Common myeloid progenitor, CD34-positive (primary cell): ENCODE measurements at regions not wholly inside any gene's neighbourhood (a gene's known extent, or its start where the extent isn't known, plus 50 kb on each side); places are given as distances from the start of the nearest gene placed in this dataset.

Source experiments
- CTCF ChIA-PET: fragments of 350-600 bp; sonication (Branson Sonifier 250); formaldehyde crosslinking; loops from one replicate; lab custom pipeline; 2021; ENCODE audit warnings: antibody characterized with exemption; lab: Charles Lee
- POLR2A ChIA-PET: fragments of 350-600 bp; sonication (Branson Sonifier 250); formaldehyde crosslinking; loops from one replicate; lab custom pipeline; 2021; ENCODE audit warnings: antibody characterized with exemption; lab: Charles Lee
- DNase-seq, 3 donors: peaks; one replicate each; pipeline versions ENCODE4 v3.0.0 to v3.0.0-alpha.2; 2013
- H3K27ac ChIP-seq, 2 experiments: 1 replicate in 1 of 2; 2 replicates in 1 of 2; pipeline ENCODE4 v1.7.0; 2013; ENCODE audit warnings: inconsistent platforms in 2 of 2, low read length in 2 of 2, mild to moderate bottlenecking in 2 of 2, low read depth in 1 of 2, moderate library complexity in 1 of 2; ENCODE audit not compliant: severe bottlenecking in 2 of 2, insufficient read depth in 1 of 2, poor library complexity in 1 of 2
- H3K27me3 ChIP-seq, 5 experiments: replicated peaks in 2 of 5; 1 replicate in 3 of 5; 2 replicates in 2 of 5; pipeline versions ENCODE4 v1.6.1 to v1.7.0; 2013; ENCODE audit warnings: low read length in 4 of 5, mild to moderate bottlenecking in 2 of 5, moderate library complexity in 2 of 5, inconsistent platforms in 1 of 5; ENCODE audit not compliant: insufficient read depth in 5 of 5, control insufficient read depth in 4 of 5
- H3K36me3 ChIP-seq, 4 experiments: 1 replicate in 2 of 4; 2 replicates in 2 of 4; pipeline versions ENCODE4 v1.6.1 to v1.7.0; 2013; ENCODE audit warnings: low read length in 3 of 4, control low read depth in 1 of 4, mild to moderate bottlenecking in 1 of 4; ENCODE audit not compliant: control insufficient read depth in 4 of 4, insufficient read depth in 4 of 4
- H3K4me1 ChIP-seq, 4 experiments: 1 replicate in 3 of 4; 2 replicates in 1 of 4; pipeline versions ENCODE4 v1.6.1 to v1.7.1; 2013; ENCODE audit warnings: low read length in 3 of 4, mild to moderate bottlenecking in 3 of 4, control low read depth in 1 of 4, inconsistent platforms in 1 of 4, moderate library complexity in 1 of 4; ENCODE audit not compliant: control insufficient read depth in 4 of 4, insufficient read depth in 4 of 4; ENCODE audit errors: control extremely low read depth in 1 of 4
- H3K4me3 ChIP-seq, 7 experiments: 1 replicate in 4 of 7; 2 replicates in 3 of 7; pipeline versions ENCODE4 v1.5.1 to v1.7.0; 2013; ENCODE audit warnings: mild to moderate bottlenecking in 7 of 7, low read length in 6 of 7, moderate library complexity in 6 of 7, inconsistent platforms in 2 of 7, low read depth in 2 of 7, control low read depth in 1 of 7; ENCODE audit not compliant: insufficient read depth in 4 of 7, control insufficient read depth in 1 of 7; ENCODE audit errors: extremely low read depth in 1 of 7
- H3K9me3 ChIP-seq, 5 experiments: 1 replicate in 4 of 5; 2 replicates in 1 of 5; pipeline versions ENCODE4 v1.6.1 to v1.7.1; 2013; ENCODE audit warnings: low read length in 4 of 5, mild to moderate bottlenecking in 2 of 5, inconsistent platforms in 1 of 5, low read depth in 1 of 5, moderate library complexity in 1 of 5; ENCODE audit not compliant: control insufficient read depth in 4 of 5, insufficient read depth in 2 of 5; ENCODE audit errors: control extremely low read depth in 1 of 5
- WGBS: methylation state at CpG from one replicate; pipeline ENCODE4 v1.1.5; 2013; ENCODE audit not compliant: insufficient coverage; 5-methylcytosine and 5-hydroxymethylcytosine counted together

DNA sequence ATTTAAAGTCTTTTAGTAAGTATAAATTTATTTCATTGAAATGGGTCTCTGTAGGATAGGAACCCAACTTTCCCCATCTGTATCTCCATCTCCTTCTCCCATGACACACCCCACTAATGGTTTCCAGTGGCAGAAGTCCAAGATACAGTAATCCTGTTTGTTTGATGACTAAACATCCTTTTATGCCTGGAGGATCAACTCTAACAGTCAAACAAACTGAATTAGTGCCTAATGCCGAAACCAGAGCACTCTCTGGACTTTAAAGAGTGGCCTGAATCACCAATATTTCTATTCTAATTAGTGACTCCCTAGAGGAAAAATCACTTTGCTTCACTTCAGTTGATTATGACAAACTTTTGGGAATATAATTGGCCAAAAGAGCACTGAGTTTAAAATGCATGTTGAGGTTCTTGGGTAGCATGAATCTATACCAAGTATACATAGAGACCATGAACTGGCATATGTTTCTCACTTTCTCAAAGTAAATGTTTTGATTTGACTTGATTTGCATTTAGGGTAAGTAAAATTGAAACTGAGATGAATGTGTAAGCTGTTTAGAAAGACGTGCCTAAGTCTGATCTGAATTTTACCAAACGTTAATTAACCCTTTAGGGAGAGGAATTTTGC, 776.4 kb upstream of the NRSN1 start:
- 73% methylated on average over 2 of the region's 3 CpGs for WGBS
- Histone ChIP-seq H3K36me3 (no peaks in the 10 kb centered on the region), H3K27ac (no peak overlapping the region), H3K4me1 (no peaks in the 10 kb centered on the region), H3K9me3 (no peaks in the 10 kb centered on the region), H3K27me3 (no peaks in the 10 kb centered on the region), H3K4me3 (no peak overlapping the region)
- ChIA-PET POLR2A (no interaction called here), CTCF (no interaction called here)
- no peak for DNase-seq

DNA sequence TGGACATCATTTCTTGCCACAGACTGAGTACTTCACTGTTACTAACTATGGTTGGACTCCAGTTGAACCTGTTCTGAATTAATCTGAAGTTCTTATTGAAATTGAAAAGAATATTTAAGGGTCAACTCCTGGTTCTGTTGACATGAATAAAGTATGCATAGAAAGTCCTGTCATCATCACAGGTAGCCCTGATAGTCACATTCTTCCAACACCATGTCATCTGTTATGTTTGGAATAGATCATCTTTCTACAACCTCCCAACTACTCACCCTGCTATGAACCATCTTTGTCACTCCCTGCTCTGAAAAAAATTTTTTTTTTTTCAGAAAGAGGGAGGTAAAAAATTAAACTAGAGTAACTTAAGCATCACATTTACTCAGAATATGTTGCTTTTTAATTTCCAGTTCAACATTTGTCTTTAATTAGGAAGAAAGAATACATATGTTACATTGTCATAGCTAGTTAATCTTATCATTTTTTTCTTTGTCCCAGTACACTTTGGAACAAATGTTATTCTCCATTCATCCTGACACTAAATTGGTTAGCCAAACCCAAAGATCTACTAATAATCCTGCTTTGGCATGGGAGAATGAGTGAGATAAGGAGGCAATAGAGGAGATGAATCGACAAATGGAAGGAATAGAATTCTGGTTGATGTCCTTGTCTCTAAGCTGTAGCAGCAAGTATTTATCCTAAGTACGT, 775.1 kb upstream of the NRSN1 start:
- Histone ChIP-seq H3K27ac (no peak overlapping the region), H3K9me3 (no peaks in the 10 kb centered on the region), H3K27me3 (no peaks in the 10 kb centered on the region), H3K36me3 (no peaks in the 10 kb centered on the region), H3K4me3 (no peak overlapping the region), H3K4me1 (no peaks in the 10 kb centered on the region)
- WGBS = no CpG with 5 or more reads among the region's 2 CpGs
- DNase-seq = no peak
- ChIA-PET POLR2A (no interaction called here), CTCF (no interaction called here)

DNA sequence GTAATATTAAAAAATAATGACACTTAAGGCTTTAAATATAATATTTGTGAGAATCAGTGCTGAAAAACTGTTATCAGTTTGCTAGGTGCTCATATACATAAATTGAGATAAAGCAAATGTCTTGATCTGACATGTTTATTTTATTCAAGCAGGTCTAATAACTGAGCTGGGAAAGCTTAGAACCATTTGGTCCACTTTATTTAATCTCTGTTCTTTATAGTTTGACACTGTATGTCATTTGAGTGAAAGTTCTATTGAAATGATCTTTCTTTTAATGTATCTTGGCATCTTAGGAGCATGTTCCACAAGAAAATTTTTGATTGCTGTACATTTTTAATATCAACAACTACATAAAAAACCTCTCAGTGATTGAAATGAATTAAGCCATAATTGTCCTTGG, 772.0 kb upstream of the NRSN1 start:
- Histone ChIP-seq H3K9me3 (no peaks in the 10 kb centered on the region), H3K27ac (no peak overlapping the region), H3K27me3 (no peaks in the 10 kb centered on the region), H3K36me3 (no peaks in the 10 kb centered on the region), H3K4me3 (no peak overlapping the region), H3K4me1 (no peaks in the 10 kb centered on the region)
- no peak for DNase-seq
- POLR2A ChIA-PET = interaction anchor here (1.2 kb wide), 1 partner anchor 12 kb away, joined by 3 read pairs; no protein-coding TSS in a partner anchor
- CTCF ChIA-PET = no interaction called here

DNA sequence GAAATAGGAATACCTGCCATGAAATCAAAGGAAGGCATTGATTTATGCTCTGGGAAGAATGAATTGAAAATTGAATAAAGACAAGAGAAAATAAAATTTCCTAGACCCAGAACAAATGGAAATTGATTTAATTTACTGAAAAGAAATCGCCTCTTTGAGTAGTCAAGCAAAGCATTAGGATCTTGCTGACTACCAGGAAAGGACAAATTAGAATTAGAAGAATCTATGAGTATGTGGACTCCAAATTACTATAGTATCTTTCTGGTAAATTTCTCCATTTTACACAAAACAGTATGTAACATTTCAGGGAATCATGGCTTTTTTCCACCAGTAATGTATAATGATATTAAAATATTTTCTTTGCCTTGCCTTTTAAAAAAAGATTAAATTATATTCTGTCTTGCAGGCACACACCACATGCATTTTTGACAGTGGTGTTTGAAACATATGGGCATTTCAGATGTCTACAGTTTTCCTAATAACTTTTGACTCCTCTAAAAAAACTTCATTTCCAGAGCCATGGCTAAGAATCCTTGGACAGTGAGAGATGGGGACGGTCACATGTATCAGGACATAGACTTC, 768.7 kb upstream of the NRSN1 start:
- H3K27me3 ChIP-seq = no peaks in the 10 kb centered on the region
- WGBS = no CpG with 5 or more reads among the region's 2 CpGs
- CTCF ChIA-PET = no interaction called here
- H3K9me3 ChIP-seq = no peaks in the 10 kb centered on the region
- H3K4me1 ChIP-seq = no peaks in the 10 kb centered on the region
- DNase-seq = no peak
- H3K36me3 ChIP-seq = no peaks in the 10 kb centered on the region
- POLR2A ChIA-PET = no interaction called here
- H3K27ac ChIP-seq = no peak overlapping the region
- no peak overlapping the region for H3K4me3 ChIP-seq

DNA sequence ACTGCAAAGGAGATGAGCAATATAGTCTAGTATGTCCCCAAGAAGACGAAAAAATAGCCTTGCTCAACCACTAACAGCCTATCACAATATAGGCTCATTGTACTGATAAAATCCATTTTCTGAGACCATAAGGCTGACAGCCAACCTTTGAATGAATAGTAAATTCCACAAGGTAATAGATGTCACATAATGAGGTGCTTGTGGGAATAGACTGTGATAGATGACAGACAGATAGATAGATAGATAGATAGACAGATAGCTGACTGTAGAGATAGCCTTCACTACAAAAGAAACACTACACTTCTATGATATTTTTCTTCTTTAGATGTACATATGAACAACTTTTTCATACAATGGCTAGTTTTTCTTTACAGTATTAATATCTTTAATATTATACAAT, 760.3 kb upstream of the NRSN1 start:
- H3K9me3 ChIP-seq = no peaks in the 10 kb centered on the region
- no peaks in the 10 kb centered on the region for H3K4me1 ChIP-seq
- no peak for DNase-seq
- no peak overlapping the region for H3K4me3 ChIP-seq
- no CpG with 5 or more reads among the region's 1 CpG for WGBS
- no peak overlapping the region for H3K27ac ChIP-seq
- CTCF ChIA-PET = no interaction called here
- no peaks in the 10 kb centered on the region for H3K36me3 ChIP-seq
- no peaks in the 10 kb centered on the region for H3K27me3 ChIP-seq
- POLR2A ChIA-PET = no interaction called here

DNA sequence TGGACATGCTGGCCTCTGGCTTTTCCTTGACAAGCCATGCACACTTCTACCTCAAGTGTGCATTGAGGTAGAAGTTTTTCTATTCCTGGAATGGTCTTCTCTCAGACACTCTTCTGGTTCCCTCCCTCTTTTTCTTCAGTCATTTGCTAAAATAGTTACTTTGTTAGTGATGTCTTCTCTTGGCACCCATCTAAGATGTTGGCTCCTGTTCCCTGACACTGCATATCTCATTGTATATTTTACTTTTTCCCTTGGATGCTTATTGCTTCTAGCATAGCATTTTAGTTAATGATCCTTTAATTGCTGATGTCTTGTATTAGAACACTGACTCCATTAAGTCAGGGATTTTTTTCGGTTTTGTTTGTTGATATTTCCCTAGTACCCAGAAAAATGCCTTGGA, 758.7 kb upstream of the NRSN1 start:
- CTCF ChIA-PET = no interaction called here
- no peak for DNase-seq
- WGBS = no CpG with 5 or more reads among the region's 1 CpG

DNA sequence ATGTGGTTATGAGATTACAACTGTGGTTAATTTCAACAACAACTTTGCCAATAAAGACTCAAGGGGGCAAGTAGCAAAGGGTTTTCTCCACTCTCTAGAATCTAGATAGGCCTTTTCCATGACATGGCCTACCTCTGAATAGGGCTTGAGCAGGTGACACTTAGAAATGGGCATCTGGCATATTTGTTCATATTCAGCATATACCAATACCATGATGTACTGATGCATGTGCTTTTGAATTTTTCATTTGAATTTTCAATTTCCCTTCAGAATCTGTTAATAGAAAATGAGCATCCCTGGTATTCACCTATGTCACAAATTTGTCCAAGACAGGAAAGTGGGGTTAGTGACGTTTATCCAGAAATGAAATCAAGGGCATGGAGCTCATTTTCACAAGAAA, 757.5 kb upstream of the NRSN1 start:
- POLR2A ChIA-PET = no interaction called here
- Histone ChIP-seq H3K9me3 (no peaks in the 10 kb centered on the region), H3K4me3 (no peak overlapping the region), H3K27me3 (no peaks in the 10 kb centered on the region), H3K27ac (no peak overlapping the region), H3K36me3 (no peaks in the 10 kb centered on the region), H3K4me1 (no peaks in the 10 kb centered on the region)
- DNase-seq = no peak
- no CpG with 5 or more reads among the region's 1 CpG for WGBS
- CTCF ChIA-PET = no interaction called here

More for the DNA sequence above, 758.7 kb upstream of the NRSN1 start:
- Histone ChIP-seq H3K27ac (no peak overlapping the region), H3K4me1 (no peaks in the 10 kb centered on the region), H3K27me3 (no peaks in the 10 kb centered on the region), H3K4me3 (no peak overlapping the region), H3K9me3 (no peaks in the 10 kb centered on the region), H3K36me3 (no peaks in the 10 kb centered on the region)
- POLR2A ChIA-PET = no interaction called here
